ENCODE measurements at regions not wholly inside any gene's neighbourhood (a gene's known extent, or its start where the extent isn't known, plus 50 kb on each side); places are given as distances from the start of the nearest gene placed in this dataset.
A peak's percentile ranks its signal among the peaks of the same experiment; 100 is the strongest.

DNA sequence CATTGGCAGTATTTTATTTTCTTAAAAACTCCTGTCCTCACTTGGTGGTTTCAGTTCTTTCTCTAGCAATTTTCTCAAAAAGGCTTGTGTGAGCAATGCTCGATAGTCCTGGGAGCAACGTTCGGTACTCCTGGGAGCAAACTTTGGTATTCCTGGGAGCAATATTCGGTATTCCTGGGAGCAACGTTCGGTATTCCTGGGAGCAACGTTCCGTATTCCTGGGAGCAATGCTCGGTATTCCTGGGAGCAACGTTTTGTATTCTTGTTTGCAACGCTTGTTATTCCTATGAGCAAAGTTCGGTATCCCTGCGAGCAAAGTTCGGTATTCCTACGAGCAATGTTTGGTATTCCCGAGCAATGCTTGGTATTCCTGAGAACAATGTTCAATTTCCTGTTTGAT is 362.0 kb upstream of the ADARB2 start:
- Histone ChIP-seq H3K36me3 (ENCODE audit: insufficient read depth) (no peaks in the 10 kb centered on the region), H3K79me2 (replicated peaks; ENCODE audit: insufficient read depth) (no peaks in the 10 kb centered on the region), H3K27me3 (ENCODE audit: insufficient read depth) (no peaks in the 10 kb centered on the region), H4K20me1 (replicated peaks; ENCODE audit: insufficient read depth) (no peaks in the 10 kb centered on the region), H3K4me3 (no peak overlapping the region), H3K9me2 (ENCODE audit: insufficient read depth) (peaks cover 15% of the 10 kb centered on the region; the same call in 1 of the 2 replicates), H3F3A (replicated peaks; ENCODE audit: low read depth) (no peaks in the 10 kb centered on the region), H3K4me1 (ENCODE audit: insufficient read depth) (no peaks in the 10 kb centered on the region), H3K4me2 (no peak overlapping the region), H3K27ac (ENCODE audit: low read depth) (no peak overlapping the region), H2AFZ (no peak overlapping the region)
- H3K9me3 Mint-ChIP-seq = no peaks in the 10 kb centered on the region; the same call in 2 of the 3 replicates
- no peaks in the 10 kb centered on the region for H3K36me3 Mint-ChIP-seq (ENCODE audit: low read depth)
- ATAC-seq (no peak), DNase-seq (ENCODE audit: low spot score) (peak; percentile 12)
- H3K4me3 Mint-ChIP-seq = no peak overlapping the region
- H3K27me3 Mint-ChIP-seq (ENCODE audit: insufficient read depth, low read depth, poor library complexity) = peaks cover 4% of the 10 kb centered on the region
- H3K4me1 Mint-ChIP-seq = no peaks in the 10 kb centered on the region
- TF ChIP-seq JUNB (IDR thresholded peaks at IDR 0.05; ENCODE audit: unreplicated experiment) (no peak), EZH2phosphoT487 (IDR thresholded peaks at IDR 0.05; ENCODE audit: unreplicated experiment) (no peak), EZH2 (IDR thresholded peaks at IDR 0.05; ENCODE audit: low read depth, unreplicated experiment) (no peak), ETS1 (IDR thresholded peaks at IDR 0.05) (no peak), STAT1 (IDR thresholded peaks at IDR 0.05; ENCODE audit: unreplicated experiment) (no peak), POLR2AphosphoS5 (IDR thresholded peaks at IDR 0.05; ENCODE audit: low read depth) (no peak), NANOG (IDR thresholded peaks at IDR 0.05; ENCODE audit: borderline replicate concordance) (no peak), CREB1 (CRISPR knock-in tag; IDR thresholded peaks at IDR 0.05; ENCODE audit: low read depth) (no peak), ZNF114 (CRISPR knock-in tag; IDR thresholded peaks at IDR 0.05) (no peak), ZNF331 (CRISPR knock-in tag; IDR thresholded peaks at IDR 0.05; ENCODE audit: low read depth) (no peak)
- TF ChIP-seq, protein P1, sequence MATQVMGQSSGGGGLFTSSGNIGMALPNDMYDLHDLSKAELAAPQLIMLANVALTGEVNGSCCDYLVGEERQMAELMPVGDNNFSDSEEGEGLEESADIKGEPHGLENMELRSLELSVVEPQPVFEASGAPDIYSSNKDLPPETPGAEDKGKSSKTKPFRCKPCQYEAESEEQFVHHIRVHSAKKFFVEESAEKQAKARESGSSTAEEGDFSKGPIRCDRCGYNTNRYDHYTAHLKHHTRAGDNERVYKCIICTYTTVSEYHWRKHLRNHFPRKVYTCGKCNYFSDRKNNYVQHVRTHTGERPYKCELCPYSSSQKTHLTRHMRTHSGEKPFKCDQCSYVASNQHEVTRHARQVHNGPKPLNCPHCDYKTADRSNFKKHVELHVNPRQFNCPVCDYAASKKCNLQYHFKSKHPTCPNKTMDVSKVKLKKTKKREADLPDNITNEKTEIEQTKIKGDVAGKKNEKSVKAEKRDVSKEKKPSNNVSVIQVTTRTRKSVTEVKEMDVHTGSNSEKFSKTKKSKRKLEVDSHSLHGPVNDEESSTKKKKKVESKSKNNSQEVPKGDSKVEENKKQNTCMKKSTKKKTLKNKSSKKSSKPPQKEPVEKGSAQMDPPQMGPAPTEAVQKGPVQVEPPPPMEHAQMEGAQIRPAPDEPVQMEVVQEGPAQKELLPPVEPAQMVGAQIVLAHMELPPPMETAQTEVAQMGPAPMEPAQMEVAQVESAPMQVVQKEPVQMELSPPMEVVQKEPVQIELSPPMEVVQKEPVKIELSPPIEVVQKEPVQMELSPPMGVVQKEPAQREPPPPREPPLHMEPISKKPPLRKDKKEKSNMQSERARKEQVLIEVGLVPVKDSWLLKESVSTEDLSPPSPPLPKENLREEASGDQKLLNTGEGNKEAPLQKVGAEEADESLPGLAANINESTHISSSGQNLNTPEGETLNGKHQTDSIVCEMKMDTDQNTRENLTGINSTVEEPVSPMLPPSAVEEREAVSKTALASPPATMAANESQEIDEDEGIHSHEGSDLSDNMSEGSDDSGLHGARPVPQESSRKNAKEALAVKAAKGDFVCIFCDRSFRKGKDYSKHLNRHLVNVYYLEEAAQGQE (IDR thresholded peaks at IDR 0.05; ENCODE audit: unreplicated experiment) = no peak
- TF ChIP-seq, protein P2, sequence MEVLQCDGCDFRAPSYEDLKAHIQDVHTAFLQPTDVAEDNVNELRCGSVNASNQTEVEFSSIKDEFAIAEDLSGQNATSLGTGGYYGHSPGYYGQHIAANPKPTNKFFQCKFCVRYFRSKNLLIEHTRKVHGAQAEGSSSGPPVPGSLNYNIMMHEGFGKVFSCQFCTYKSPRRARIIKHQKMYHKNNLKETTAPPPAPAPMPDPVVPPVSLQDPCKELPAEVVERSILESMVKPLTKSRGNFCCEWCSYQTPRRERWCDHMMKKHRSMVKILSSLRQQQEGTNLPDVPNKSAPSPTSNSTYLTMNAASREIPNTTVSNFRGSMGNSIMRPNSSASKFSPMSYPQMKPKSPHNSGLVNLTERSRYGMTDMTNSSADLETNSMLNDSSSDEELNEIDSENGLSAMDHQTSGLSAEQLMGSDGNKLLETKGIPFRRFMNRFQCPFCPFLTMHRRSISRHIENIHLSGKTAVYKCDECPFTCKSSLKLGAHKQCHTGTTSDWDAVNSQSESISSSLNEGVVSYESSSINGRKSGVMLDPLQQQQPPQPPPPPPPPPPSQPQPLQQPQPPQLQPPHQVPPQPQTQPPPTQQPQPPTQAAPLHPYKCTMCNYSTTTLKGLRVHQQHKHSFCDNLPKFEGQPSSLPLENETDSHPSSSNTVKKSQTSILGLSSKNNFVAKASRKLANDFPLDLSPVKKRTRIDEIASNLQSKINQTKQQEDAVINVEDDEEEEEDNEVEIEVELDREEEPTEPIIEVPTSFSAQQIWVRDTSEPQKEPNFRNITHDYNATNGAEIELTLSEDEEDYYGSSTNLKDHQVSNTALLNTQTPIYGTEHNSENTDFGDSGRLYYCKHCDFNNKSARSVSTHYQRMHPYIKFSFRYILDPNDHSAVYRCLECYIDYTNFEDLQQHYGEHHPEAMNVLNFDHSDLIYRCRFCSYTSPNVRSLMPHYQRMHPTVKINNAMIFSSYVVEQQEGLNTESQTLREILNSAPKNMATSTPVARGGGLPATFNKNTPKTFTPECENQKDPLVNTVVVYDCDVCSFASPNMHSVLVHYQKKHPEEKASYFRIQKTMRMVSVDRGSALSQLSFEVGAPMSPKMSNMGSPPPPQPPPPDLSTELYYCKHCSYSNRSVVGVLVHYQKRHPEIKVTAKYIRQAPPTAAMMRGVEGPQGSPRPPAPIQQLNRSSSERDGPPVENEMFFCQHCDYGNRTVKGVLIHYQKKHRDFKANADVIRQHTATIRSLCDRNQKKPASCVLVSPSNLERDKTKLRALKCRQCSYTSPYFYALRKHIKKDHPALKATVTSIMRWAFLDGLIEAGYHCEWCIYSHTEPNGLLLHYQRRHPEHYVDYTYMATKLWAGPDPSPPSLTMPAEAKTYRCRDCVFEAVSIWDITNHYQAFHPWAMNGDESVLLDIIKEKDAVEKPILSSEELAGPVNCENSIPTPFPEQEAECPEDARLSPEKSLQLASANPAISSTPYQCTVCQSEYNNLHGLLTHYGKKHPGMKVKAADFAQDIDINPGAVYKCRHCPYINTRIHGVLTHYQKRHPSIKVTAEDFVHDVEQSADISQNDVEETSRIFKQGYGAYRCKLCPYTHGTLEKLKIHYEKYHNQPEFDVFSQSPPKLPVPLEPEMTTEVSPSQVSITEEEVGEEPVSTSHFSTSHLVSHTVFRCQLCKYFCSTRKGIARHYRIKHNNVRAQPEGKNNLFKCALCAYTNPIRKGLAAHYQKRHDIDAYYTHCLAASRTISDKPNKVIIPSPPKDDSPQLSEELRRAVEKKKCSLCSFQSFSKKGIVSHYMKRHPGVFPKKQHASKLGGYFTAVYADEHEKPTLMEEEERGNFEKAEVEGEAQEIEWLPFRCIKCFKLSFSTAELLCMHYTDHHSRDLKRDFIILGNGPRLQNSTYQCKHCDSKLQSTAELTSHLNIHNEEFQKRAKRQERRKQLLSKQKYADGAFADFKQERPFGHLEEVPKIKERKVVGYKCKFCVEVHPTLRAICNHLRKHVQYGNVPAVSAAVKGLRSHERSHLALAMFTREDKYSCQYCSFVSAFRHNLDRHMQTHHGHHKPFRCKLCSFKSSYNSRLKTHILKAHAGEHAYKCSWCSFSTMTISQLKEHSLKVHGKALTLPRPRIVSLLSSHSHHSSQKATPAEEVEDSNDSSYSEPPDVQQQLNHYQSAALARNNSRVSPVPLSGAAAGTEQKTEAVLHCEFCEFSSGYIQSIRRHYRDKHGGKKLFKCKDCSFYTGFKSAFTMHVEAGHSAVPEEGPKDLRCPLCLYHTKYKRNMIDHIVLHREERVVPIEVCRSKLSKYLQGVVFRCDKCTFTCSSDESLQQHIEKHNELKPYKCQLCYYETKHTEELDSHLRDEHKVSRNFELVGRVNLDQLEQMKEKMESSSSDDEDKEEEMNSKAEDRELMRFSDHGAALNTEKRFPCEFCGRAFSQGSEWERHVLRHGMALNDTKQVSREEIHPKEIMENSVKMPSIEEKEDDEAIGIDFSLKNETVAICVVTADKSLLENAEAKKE (CRISPR knock-in tag; IDR thresholded peaks at IDR 0.05) = no peak
- TF ChIP-seq, protein P3, sequence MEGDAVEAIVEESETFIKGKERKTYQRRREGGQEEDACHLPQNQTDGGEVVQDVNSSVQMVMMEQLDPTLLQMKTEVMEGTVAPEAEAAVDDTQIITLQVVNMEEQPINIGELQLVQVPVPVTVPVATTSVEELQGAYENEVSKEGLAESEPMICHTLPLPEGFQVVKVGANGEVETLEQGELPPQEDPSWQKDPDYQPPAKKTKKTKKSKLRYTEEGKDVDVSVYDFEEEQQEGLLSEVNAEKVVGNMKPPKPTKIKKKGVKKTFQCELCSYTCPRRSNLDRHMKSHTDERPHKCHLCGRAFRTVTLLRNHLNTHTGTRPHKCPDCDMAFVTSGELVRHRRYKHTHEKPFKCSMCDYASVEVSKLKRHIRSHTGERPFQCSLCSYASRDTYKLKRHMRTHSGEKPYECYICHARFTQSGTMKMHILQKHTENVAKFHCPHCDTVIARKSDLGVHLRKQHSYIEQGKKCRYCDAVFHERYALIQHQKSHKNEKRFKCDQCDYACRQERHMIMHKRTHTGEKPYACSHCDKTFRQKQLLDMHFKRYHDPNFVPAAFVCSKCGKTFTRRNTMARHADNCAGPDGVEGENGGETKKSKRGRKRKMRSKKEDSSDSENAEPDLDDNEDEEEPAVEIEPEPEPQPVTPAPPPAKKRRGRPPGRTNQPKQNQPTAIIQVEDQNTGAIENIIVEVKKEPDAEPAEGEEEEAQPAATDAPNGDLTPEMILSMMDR (conservative IDR thresholded peaks at IDR 0.05; ENCODE audit: low read depth in 2 of 2) = no peak
- no peak overlapping the region for H3K27ac Mint-ChIP-seq
